Parathyroid adenoma (tissue), 2 donors: ENCODE measurements at regions not wholly inside any gene's neighbourhood (a gene's known extent, or its start where the extent isn't known, plus 50 kb on each side); places are given as distances from the start of the nearest gene placed in this dataset.

Source experiments
- H2AFZ ChIP-seq: fragments of 300-600 bp; sonication (generic); one replicate; pipeline ENCODE4 v1.7.0; 2017; ENCODE audit warnings: antibody characterized with exemption, mild to moderate bottlenecking
- H3K27ac ChIP-seq: fragments of 300-600 bp; sonication (generic); one replicate; pipeline ENCODE4 v1.7.0; 2017
- H3K27me3 ChIP-seq: fragments of 300-600 bp; sonication (generic); one replicate; pipeline ENCODE4 v1.7.0; 2017; ENCODE audit warnings: low read length; ENCODE audit not compliant: control insufficient read depth, insufficient read depth
- H3K36me3 ChIP-seq: fragments of 300-600 bp; sonication (generic); one replicate; pipeline ENCODE4 v1.7.0; 2017; ENCODE audit warnings: low read length; ENCODE audit not compliant: control insufficient read depth, insufficient read depth
- H3K4me1 ChIP-seq: fragments of 300-600 bp; sonication (generic); one replicate; pipeline ENCODE4 v1.7.0; 2017; ENCODE audit warnings: control low read depth
- H3K4me2 ChIP-seq: fragments of 300-600 bp; sonication (generic); one replicate; pipeline ENCODE4 v1.7.0; 2017; ENCODE audit warnings: low read length
- H3K4me3 ChIP-seq: fragments of 300-600 bp; sonication (generic); one replicate; pipeline ENCODE4 v1.7.0; 2017; ENCODE audit warnings: low read depth, low read length
- H3K79me2 ChIP-seq: fragments of 300-600 bp; sonication (generic); one replicate; pipeline ENCODE4 v1.7.0; 2017; ENCODE audit warnings: control low read depth
- H3K9ac ChIP-seq: fragments of 300-600 bp; sonication (generic); one replicate; pipeline ENCODE4 v1.7.0; 2017; ENCODE audit warnings: mild to moderate bottlenecking
- H3K9me3 ChIP-seq: fragments of 300-600 bp; sonication (generic); one replicate; pipeline ENCODE4 v1.7.0; 2017; ENCODE audit warnings: low read length; ENCODE audit not compliant: control insufficient read depth
- TF ChIP-seq, protein P1 (sequence below): fragments of 300-600 bp; sonication (generic); IDR thresholded peaks from one replicate; pipeline ENCODE4 v1.7.0; 2017; ENCODE audit warnings: antibody characterized with exemption, mild to moderate bottlenecking
- donor health status: primary hyperparathyroidism.

GRCh38 chr2:157930728-157931127 lies 54.6 kb upstream of the ACVR1 start:
- Histone ChIP-seq H3K36me3 (no peaks in the 10 kb centered on the region), H3K4me3 (no peak overlapping the region), H3K4me1 (no peaks in the 10 kb centered on the region), H3K27me3 (no peaks in the 10 kb centered on the region), H3K9ac (no peak overlapping the region), H3K4me2 (no peak overlapping the region), H3K9me3 (no peaks in the 10 kb centered on the region), H3K79me2 (no peaks in the 10 kb centered on the region), H3K27ac (no peak overlapping the region), H2AFZ (no peak overlapping the region)
- TF ChIP-seq, protein P1, sequence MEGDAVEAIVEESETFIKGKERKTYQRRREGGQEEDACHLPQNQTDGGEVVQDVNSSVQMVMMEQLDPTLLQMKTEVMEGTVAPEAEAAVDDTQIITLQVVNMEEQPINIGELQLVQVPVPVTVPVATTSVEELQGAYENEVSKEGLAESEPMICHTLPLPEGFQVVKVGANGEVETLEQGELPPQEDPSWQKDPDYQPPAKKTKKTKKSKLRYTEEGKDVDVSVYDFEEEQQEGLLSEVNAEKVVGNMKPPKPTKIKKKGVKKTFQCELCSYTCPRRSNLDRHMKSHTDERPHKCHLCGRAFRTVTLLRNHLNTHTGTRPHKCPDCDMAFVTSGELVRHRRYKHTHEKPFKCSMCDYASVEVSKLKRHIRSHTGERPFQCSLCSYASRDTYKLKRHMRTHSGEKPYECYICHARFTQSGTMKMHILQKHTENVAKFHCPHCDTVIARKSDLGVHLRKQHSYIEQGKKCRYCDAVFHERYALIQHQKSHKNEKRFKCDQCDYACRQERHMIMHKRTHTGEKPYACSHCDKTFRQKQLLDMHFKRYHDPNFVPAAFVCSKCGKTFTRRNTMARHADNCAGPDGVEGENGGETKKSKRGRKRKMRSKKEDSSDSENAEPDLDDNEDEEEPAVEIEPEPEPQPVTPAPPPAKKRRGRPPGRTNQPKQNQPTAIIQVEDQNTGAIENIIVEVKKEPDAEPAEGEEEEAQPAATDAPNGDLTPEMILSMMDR: no peak

GRCh38 chr2:157929871-157930667 lies 53.9 kb upstream of the ACVR1 start:
- H3K4me2 ChIP-seq: no peak overlapping the region
- no peak overlapping the region for H3K9ac ChIP-seq
- H3K27ac ChIP-seq: no peak overlapping the region
- no peaks in the 10 kb centered on the region for H3K9me3 ChIP-seq
- no peaks in the 10 kb centered on the region for H3K79me2 ChIP-seq
- H3K4me1 ChIP-seq: no peaks in the 10 kb centered on the region
- TF ChIP-seq, protein P1: no peak
- no peaks in the 10 kb centered on the region for H3K36me3 ChIP-seq
- no peak overlapping the region for H2AFZ ChIP-seq
- H3K27me3 ChIP-seq: no peaks in the 10 kb centered on the region
- H3K4me3 ChIP-seq: no peak overlapping the region

DNA sequence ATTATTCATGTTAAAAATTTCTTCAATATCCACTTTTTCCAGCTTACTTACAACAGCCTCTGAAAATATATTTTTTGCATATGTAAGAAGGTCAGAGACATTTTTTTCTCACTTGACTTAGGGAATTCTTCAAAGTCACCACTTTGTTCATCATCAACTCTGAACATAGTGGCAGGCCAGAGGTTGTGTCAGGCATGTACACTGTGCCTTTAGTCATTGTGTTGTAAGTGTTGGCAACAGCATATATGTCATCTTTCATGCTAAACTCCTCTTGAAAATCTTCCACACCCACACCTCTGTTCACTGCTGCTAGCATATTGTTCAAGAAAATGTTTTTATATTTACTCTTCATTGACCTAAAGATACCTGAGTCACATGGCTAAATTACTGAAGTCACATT lies 52.2 kb upstream of the ACVR1 start:
- Histone ChIP-seq H3K4me3 (no peak overlapping the region), H3K79me2 (no peaks in the 10 kb centered on the region), H3K27me3 (no peaks in the 10 kb centered on the region), H3K9me3 (no peaks in the 10 kb centered on the region), H3K4me1 (no peaks in the 10 kb centered on the region), H3K4me2 (no peak overlapping the region), H3K9ac (no peak overlapping the region), H2AFZ (no peak overlapping the region), H3K36me3 (no peaks in the 10 kb centered on the region), H3K27ac (no peak overlapping the region)
- TF ChIP-seq, protein P1: no peak

DNA sequence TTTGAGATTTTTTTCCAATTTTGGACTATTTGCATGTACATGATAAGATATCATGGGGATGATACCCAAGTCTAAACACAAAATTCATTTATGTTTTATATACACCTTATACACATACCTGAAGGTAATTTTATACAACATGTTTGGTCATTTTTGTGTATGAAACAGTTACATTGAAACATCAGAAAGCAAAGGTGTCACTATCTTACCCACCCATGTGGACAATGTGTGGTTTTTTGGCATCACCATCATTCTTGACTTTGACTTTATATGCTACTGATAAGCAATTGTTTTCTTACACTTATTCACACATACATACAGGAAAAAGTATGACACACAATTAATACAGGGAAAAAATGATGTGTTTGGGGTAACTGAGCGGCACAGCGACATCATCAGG lies 51.0 kb upstream of the ACVR1 start:
- TF ChIP-seq, protein P1: no peak
- no peak overlapping the region for H3K4me2 ChIP-seq
- H3K27me3 ChIP-seq: no peaks in the 10 kb centered on the region
- no peak overlapping the region for H3K9ac ChIP-seq
- no peaks in the 10 kb centered on the region for H3K36me3 ChIP-seq
- no peaks in the 10 kb centered on the region for H3K79me2 ChIP-seq
- H3K9me3 ChIP-seq: no peaks in the 10 kb centered on the region
- H3K4me3 ChIP-seq: no peak overlapping the region
- no peak overlapping the region for H3K27ac ChIP-seq
- no peaks in the 10 kb centered on the region for H3K4me1 ChIP-seq
- no peak overlapping the region for H2AFZ ChIP-seq
